ENCODE measurements at regions not wholly inside any gene's neighbourhood (a gene's known extent, or its start where the extent isn't known, plus 50 kb on each side); places are given as distances from the start of the nearest gene placed in this dataset.

DNA sequence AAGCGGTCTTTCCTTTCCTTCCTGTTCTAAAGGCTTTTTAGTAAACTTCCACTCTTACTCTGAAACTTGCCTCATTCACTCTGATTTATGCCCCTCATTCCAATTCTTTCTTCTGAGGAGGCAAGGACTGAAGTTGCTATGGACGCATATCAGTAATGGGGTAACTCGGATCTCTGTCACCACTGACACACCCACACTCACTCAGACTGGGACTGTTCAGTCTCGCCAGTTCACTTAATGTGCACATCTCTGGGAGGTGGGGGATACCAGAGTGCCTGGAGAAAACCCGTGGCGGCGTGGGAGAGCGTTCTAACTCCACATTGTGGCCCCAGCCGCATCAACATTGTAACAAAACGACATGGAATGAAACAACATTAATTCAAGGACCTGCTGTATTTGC, 1139.3 kb upstream of the CELF2 start:
- no peaks in the 10 kb centered on the region for H3K4me1 ChIP-seq (ENCODE audit: low read depth)
- no peak overlapping the region for H3K4me3 ChIP-seq
- peaks cover 12% of the 10 kb centered on the region for H3K9me3 ChIP-seq
- TF ChIP-seq, protein P1, sequence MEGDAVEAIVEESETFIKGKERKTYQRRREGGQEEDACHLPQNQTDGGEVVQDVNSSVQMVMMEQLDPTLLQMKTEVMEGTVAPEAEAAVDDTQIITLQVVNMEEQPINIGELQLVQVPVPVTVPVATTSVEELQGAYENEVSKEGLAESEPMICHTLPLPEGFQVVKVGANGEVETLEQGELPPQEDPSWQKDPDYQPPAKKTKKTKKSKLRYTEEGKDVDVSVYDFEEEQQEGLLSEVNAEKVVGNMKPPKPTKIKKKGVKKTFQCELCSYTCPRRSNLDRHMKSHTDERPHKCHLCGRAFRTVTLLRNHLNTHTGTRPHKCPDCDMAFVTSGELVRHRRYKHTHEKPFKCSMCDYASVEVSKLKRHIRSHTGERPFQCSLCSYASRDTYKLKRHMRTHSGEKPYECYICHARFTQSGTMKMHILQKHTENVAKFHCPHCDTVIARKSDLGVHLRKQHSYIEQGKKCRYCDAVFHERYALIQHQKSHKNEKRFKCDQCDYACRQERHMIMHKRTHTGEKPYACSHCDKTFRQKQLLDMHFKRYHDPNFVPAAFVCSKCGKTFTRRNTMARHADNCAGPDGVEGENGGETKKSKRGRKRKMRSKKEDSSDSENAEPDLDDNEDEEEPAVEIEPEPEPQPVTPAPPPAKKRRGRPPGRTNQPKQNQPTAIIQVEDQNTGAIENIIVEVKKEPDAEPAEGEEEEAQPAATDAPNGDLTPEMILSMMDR (IDR thresholded peaks at IDR 0.05) = no peak
- intact Hi-C loops (cut with DNase I, micrococcal nuclease) = no loop called here
- no peaks in the 10 kb centered on the region for H3K36me3 ChIP-seq (ENCODE audit: low read depth)
- DNase-seq (no peak), ATAC-seq (no peak)

DNA sequence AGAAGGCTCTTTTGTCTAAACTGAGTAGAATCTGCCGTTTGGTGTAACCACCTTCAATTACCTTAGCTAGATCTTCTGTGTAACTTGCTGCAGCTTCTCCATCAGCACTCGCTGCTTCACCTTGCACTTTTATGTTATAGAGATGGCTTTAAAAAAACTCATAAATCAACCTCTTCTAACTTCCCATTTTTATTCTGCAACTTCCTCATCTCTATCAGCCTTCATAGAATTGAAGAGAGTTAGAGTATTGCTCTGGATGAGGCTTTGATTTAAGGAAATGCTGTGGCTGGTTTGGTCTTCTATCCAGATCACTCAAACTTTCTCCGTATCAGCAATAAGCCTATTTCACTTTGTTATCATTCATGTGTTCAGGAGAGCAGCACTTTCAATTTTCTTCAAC, 1131.9 kb upstream of the CELF2 start:
- DNase-seq (no peak), ATAC-seq (no peak)
- intact Hi-C loops (cut with DNase I, micrococcal nuclease) = no loop called here
- Histone ChIP-seq H3K4me1 (ENCODE audit: low read depth) (no peaks in the 10 kb centered on the region), H3K9me3 (peaks cover 12% of the 10 kb centered on the region), H3K36me3 (ENCODE audit: low read depth) (no peaks in the 10 kb centered on the region), H3K4me3 (no peak overlapping the region)
- TF ChIP-seq, protein P1 (IDR thresholded peaks at IDR 0.05) = no peak

DNA sequence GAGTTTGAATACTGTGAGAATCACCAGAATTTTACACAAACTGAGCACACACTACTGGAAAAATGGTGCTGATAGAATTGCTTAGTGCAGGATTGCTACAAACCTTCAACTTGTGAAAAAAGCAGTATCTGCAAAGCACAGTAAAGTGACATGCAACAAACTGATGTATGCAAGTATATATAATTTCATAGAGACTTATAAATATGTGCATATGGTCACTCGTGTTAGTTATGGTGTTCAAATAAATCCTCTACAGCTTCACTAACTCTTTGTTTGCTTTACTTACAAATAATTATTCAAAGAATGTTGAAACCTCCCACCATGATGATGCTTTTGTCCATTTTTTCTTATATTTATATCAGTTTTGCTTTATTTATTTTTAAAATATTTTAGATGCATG, 1130.9 kb upstream of the CELF2 start:
- intact Hi-C loops (cut with DNase I, micrococcal nuclease) = no loop called here
- no peak for ATAC-seq
- TF ChIP-seq, protein P1 (IDR thresholded peaks at IDR 0.05) = no peak
- no peaks in the 10 kb centered on the region for H3K36me3 ChIP-seq (ENCODE audit: low read depth)
- H3K4me3 ChIP-seq = no peak overlapping the region
- H3K4me1 ChIP-seq (ENCODE audit: low read depth) = no peaks in the 10 kb centered on the region
- DNase-seq = no peak
- H3K9me3 ChIP-seq = peaks cover 12% of the 10 kb centered on the region

DNA sequence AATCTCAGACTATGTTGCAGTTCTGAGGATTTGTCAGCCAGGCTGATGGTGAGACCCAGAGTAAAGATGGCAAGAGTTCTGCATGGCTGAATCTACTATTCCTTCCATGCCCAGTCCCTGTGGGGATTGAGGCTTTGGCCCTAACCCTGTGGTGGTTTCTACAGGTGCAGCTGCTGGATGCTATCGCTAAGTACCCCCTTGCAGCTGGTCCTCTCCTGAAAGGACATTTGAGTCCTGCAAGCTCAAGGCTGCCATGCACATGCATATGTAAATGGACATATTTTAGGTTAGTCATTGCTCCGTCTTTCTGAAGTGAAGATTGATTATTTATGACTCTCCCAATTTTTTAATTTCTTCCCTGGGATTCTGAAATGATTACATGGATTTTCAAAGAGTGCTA, 1122.2 kb upstream of the CELF2 start:
- Histone ChIP-seq H3K4me3 (no peak overlapping the region), H3K9me3 (no peaks in the 10 kb centered on the region), H3K36me3 (ENCODE audit: low read depth) (no peaks in the 10 kb centered on the region), H3K4me1 (ENCODE audit: low read depth) (no peaks in the 10 kb centered on the region)
- intact Hi-C loops (cut with DNase I, micrococcal nuclease) = no loop called here
- DNase-seq (no peak), ATAC-seq (no peak)
- TF ChIP-seq, protein P1 (IDR thresholded peaks at IDR 0.05) = no peak

DNA sequence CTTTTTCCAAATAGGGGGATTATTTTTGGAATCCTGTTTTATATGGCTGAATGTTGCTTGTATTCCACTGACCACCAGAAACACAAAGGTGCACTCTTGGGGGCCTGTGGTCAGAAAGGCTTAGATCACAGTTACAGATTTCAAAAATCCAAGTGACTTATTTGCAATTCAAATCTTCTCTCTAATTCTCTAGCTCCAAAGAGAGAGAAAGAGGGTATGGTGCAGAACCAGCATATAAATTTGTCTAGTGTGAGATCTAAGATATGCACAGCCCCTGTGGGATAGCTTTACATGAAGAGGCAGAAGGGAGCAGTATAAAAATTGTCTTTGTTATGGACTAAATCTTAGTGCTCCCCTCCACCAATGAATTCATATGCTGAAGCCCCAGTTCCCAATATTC, 1121.7 kb upstream of the CELF2 start:
- no peaks in the 10 kb centered on the region for H3K36me3 ChIP-seq (ENCODE audit: low read depth)
- H3K4me1 ChIP-seq (ENCODE audit: low read depth) = no peaks in the 10 kb centered on the region
- DNase-seq (no peak), ATAC-seq (no peak)
- intact Hi-C loops (cut with DNase I, micrococcal nuclease) = no loop called here
- no peaks in the 10 kb centered on the region for H3K9me3 ChIP-seq
- TF ChIP-seq, protein P1 (IDR thresholded peaks at IDR 0.05) = no peak
- H3K4me3 ChIP-seq = no peak overlapping the region

Measured in mucosa of descending colon (tissue), 3 donors.